Panc1 (cell line): ENCODE measurements at regions not wholly inside any gene's neighbourhood (a gene's known extent, or its start where the extent isn't known, plus 50 kb on each side); places are given as distances from the start of the nearest gene placed in this dataset.

Source experiments
- ATAC-seq: fragments of 200-7000 bp; cut with Tn5 transposase; 2 replicates; pipeline ENCODE4 v1.9.1; 2020; ENCODE audit warnings: mild to moderate bottlenecking, moderate library complexity
- BruUV-seq: library from RNA; stranded (reverse); fragments of 400-500 nt; replicated peaks from 2 replicates; lab custom pipeline; 2021; lab: Mats Ljungman, UMichigan
- CTCF ChIA-PET: fragments of 300-600 bp; sonication (Branson Sonifier 250); formaldehyde crosslinking; loops from one replicate; lab custom pipeline; 2022; ENCODE audit warnings: antibody characterized with exemption; lab: Charles Lee
- POLR2A ChIA-PET: fragments of 300-600 bp; sonication (Branson Sonifier 250); formaldehyde crosslinking; loops from one replicate; lab custom pipeline; 2022; ENCODE audit warnings: antibody characterized with exemption; lab: Charles Lee
- DNase-seq: peaks from one replicate; pipeline ENCODE4 v3.0.0-alpha.2; 2010; ENCODE audit warnings: low read depth, low spot score
- H3K27ac ChIP-seq: 2 replicates; pipeline ENCODE4 v1.5.1; 2011; ENCODE audit warnings: mild to moderate bottlenecking, low read length, inconsistent platforms
- H3K27me3 ChIP-seq: fragments of 200-500 bp; sonication (Bioruptor generic); 2 replicates; pipeline ENCODE4 v1.6.0; 2014; ENCODE audit warnings: low read length, inconsistent platforms; ENCODE audit not compliant: control insufficient read depth, insufficient read depth
- H3K36me3 ChIP-seq: fragments of 200-500 bp; sonication (Bioruptor generic); 2 replicates; pipeline ENCODE4 v1.5.1; 2014; ENCODE audit warnings: inconsistent platforms, mild to moderate bottlenecking, low read length, moderate library complexity; ENCODE audit not compliant: control insufficient read depth, insufficient read depth
- H3K4me1 ChIP-seq: 2 replicates; pipeline ENCODE4 v1.5.1; 2011; ENCODE audit warnings: inconsistent platforms, mild to moderate bottlenecking, low read length, moderate library complexity; ENCODE audit not compliant: control insufficient read depth, insufficient read depth
- H3K4me3 ChIP-seq, 2 experiments: 2 replicates each; pipeline ENCODE4 v1.5.1; 2011 to 2012; ENCODE audit warnings: low read depth in 2 of 2, low read length in 2 of 2, mild to moderate bottlenecking in 2 of 2, inconsistent platforms in 1 of 2, moderate library complexity in 1 of 2
- H3K9me3 ChIP-seq: fragments of 200-500 bp; sonication (Bioruptor generic); 2 replicates; pipeline ENCODE4 v1.5.1; 2014; ENCODE audit warnings: low read depth, mild to moderate bottlenecking, inconsistent platforms, low read length, moderate library complexity; ENCODE audit not compliant: control insufficient read depth, insufficient read depth
- POLR2AphosphoS5 ChIP-seq: IDR thresholded peaks from 2 replicates; pipeline ENCODE4 v1.6.1; 2012; ENCODE audit warnings: mild to moderate bottlenecking, low read depth, low read length, moderate library complexity
- SIN3A ChIP-seq: IDR thresholded peaks from 2 replicates; pipeline ENCODE4 v1.6.1; 2012; ENCODE audit warnings: low read depth, mild to moderate bottlenecking, low read length, moderate library complexity, borderline replicate concordance; ENCODE audit not compliant: insufficient read depth
- TCF7L2 ChIP-seq: IDR thresholded peaks from 2 replicates; pipeline ENCODE4 v1.6.1; 2011; ENCODE audit warnings: mild to moderate bottlenecking, low read depth, low read length, inconsistent platforms
- in situ Hi-C: cut with HindIII; loops from 2 replicates; pipeline ENCODE4 v1.10.0; 2016; ENCODE audit warnings: low sequenced_read_pairs, low pct_unique_long_range_greater_than_20kb
- intact Hi-C: fragments of 100-400 bp; cut with micrococcal nuclease; formaldehyde crosslinking; loops from one replicate; pipeline ENCODE4 v1.10.0; 2022; ENCODE audit not compliant: unreplicated experiment
- TF ChIP-seq, protein P1 (sequence below), 2 experiments: IDR thresholded peaks; 2 replicates each; pipeline ENCODE4 v1.6.1; 2011 to 2012; ENCODE audit warnings: low read depth in 2 of 2, control low read depth in 1 of 2, low read length in 1 of 2, mild to moderate bottlenecking in 1 of 2, moderate library complexity in 1 of 2; ENCODE audit not compliant: insufficient read depth in 1 of 2
- TF ChIP-seq, protein P2 (sequence below): fragments of 450-650 bp; IDR thresholded peaks from 2 replicates; pipeline ENCODE4 v1.5.1; 2017; ENCODE audit warnings: mild to moderate bottlenecking

- no peaks in the 10 kb centered on the region for H3K36me3 ChIP-seq
- peaks cover 21% of the 10 kb centered on the region; the same call in 1 of the 2 replicates for H3K9me3 ChIP-seq
- DNase-seq (peak; percentile 90), ATAC-seq (peak; percentile 100)
- TF ChIP-seq, protein P1, sequence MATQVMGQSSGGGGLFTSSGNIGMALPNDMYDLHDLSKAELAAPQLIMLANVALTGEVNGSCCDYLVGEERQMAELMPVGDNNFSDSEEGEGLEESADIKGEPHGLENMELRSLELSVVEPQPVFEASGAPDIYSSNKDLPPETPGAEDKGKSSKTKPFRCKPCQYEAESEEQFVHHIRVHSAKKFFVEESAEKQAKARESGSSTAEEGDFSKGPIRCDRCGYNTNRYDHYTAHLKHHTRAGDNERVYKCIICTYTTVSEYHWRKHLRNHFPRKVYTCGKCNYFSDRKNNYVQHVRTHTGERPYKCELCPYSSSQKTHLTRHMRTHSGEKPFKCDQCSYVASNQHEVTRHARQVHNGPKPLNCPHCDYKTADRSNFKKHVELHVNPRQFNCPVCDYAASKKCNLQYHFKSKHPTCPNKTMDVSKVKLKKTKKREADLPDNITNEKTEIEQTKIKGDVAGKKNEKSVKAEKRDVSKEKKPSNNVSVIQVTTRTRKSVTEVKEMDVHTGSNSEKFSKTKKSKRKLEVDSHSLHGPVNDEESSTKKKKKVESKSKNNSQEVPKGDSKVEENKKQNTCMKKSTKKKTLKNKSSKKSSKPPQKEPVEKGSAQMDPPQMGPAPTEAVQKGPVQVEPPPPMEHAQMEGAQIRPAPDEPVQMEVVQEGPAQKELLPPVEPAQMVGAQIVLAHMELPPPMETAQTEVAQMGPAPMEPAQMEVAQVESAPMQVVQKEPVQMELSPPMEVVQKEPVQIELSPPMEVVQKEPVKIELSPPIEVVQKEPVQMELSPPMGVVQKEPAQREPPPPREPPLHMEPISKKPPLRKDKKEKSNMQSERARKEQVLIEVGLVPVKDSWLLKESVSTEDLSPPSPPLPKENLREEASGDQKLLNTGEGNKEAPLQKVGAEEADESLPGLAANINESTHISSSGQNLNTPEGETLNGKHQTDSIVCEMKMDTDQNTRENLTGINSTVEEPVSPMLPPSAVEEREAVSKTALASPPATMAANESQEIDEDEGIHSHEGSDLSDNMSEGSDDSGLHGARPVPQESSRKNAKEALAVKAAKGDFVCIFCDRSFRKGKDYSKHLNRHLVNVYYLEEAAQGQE (IDR thresholded peaks at IDR 0.05; ENCODE audit: insufficient read depth in 1 of 2, low read depth in 2 of 2, low read length in 1 of 2), result no peak
- TF ChIP-seq SIN3A, result no peak
- TF ChIP-seq POLR2AphosphoS5, result no peak
- TF ChIP-seq TCF7L2, result no peak
- TF ChIP-seq, protein P2, sequence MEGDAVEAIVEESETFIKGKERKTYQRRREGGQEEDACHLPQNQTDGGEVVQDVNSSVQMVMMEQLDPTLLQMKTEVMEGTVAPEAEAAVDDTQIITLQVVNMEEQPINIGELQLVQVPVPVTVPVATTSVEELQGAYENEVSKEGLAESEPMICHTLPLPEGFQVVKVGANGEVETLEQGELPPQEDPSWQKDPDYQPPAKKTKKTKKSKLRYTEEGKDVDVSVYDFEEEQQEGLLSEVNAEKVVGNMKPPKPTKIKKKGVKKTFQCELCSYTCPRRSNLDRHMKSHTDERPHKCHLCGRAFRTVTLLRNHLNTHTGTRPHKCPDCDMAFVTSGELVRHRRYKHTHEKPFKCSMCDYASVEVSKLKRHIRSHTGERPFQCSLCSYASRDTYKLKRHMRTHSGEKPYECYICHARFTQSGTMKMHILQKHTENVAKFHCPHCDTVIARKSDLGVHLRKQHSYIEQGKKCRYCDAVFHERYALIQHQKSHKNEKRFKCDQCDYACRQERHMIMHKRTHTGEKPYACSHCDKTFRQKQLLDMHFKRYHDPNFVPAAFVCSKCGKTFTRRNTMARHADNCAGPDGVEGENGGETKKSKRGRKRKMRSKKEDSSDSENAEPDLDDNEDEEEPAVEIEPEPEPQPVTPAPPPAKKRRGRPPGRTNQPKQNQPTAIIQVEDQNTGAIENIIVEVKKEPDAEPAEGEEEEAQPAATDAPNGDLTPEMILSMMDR, result no peak
- H3K4me3 ChIP-seq, result peak overlapping the region in 1 of 2 experiments; percentile 21; a peak in 1 of 4 replicates
- in situ Hi-C loops (no loop called here), intact Hi-C loops (no loop called here)
- CTCF ChIA-PET, result no interaction called here
- BruUV-seq, result no TSS peak
- H3K27me3 ChIP-seq, result no peaks in the 10 kb centered on the region
- H3K27ac ChIP-seq, result peak overlapping the region; percentile 79
- POLR2A ChIA-PET, result no interaction called here
- peaks cover 8% of the 10 kb centered on the region; the same call in 1 of the 2 replicates for H3K4me1 ChIP-seq
These were observed 138.1 kb downstream of the EMB start for GRCh38 chr5:50302815-50303490.

GRCh38 chr5:50301756-50302155 lies 139.3 kb downstream of the EMB start:
- no peak for DNase-seq
- no peak overlapping the region for H3K4me3 ChIP-seq
- intact Hi-C loops, result no loop called here
- peak overlapping the region; percentile 48; the same call in 1 of the 2 replicates for H3K27ac ChIP-seq
- ATAC-seq, result no peak
- TF ChIP-seq, protein P1 (IDR thresholded peaks at IDR 0.05; ENCODE audit: insufficient read depth in 1 of 2, low read depth in 2 of 2, low read length in 1 of 2), result no peak
- TF ChIP-seq SIN3A, result no peak
- TF ChIP-seq TCF7L2, result no peak
- TF ChIP-seq, protein P2, result no peak
- TF ChIP-seq POLR2AphosphoS5, result no peak
- H3K27me3 ChIP-seq, result no peaks in the 10 kb centered on the region
- peaks cover 21% of the 10 kb centered on the region; the same call in 1 of the 2 replicates for H3K9me3 ChIP-seq
- CTCF ChIA-PET, result no interaction called here
- peaks cover 8% of the 10 kb centered on the region; the same call in 1 of the 2 replicates for H3K4me1 ChIP-seq
- H3K36me3 ChIP-seq, result no peaks in the 10 kb centered on the region
- in situ Hi-C loops, result no loop called here
- no TSS peak for BruUV-seq
- POLR2A ChIA-PET, result no interaction called here
